GM12872 (cell line): ENCODE measurements at regions not wholly inside any gene's neighbourhood (a gene's known extent, or its start where the extent isn't known, plus 50 kb on each side); places are given as distances from the start of the nearest gene placed in this dataset.

Experiments used
- TF ChIP-seq, protein P1 (sequence below): IDR thresholded peaks from 3 replicates; pipeline ENCODE4 v1.5.1; 2011; ENCODE audit warnings: low read depth, mild to moderate bottlenecking, low read length, moderate library complexity; ENCODE audit not compliant: insufficient read depth

DNA sequence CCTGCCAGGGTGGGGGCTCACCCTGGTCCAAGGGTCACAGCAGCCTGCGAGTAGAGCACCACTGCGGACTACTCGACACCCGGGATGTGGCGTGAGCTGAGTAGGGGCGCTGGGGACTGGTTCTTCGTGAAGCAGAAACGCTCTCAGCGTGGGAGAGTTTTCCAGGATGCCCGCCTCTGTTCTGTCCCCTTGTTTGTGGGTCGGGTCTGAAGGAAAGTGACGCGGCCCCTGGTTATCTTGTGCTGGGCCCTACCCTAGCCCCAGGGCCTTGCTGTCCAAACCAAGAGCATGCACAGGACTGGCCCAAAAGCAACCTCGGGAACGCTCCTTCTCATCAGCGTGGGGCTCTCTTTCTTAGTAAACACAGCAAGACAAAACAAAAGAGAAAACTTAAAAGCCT lies 303.3 kb downstream of the IRF8 start:
- TF ChIP-seq, protein P1, sequence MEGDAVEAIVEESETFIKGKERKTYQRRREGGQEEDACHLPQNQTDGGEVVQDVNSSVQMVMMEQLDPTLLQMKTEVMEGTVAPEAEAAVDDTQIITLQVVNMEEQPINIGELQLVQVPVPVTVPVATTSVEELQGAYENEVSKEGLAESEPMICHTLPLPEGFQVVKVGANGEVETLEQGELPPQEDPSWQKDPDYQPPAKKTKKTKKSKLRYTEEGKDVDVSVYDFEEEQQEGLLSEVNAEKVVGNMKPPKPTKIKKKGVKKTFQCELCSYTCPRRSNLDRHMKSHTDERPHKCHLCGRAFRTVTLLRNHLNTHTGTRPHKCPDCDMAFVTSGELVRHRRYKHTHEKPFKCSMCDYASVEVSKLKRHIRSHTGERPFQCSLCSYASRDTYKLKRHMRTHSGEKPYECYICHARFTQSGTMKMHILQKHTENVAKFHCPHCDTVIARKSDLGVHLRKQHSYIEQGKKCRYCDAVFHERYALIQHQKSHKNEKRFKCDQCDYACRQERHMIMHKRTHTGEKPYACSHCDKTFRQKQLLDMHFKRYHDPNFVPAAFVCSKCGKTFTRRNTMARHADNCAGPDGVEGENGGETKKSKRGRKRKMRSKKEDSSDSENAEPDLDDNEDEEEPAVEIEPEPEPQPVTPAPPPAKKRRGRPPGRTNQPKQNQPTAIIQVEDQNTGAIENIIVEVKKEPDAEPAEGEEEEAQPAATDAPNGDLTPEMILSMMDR, result no peak

DNA sequence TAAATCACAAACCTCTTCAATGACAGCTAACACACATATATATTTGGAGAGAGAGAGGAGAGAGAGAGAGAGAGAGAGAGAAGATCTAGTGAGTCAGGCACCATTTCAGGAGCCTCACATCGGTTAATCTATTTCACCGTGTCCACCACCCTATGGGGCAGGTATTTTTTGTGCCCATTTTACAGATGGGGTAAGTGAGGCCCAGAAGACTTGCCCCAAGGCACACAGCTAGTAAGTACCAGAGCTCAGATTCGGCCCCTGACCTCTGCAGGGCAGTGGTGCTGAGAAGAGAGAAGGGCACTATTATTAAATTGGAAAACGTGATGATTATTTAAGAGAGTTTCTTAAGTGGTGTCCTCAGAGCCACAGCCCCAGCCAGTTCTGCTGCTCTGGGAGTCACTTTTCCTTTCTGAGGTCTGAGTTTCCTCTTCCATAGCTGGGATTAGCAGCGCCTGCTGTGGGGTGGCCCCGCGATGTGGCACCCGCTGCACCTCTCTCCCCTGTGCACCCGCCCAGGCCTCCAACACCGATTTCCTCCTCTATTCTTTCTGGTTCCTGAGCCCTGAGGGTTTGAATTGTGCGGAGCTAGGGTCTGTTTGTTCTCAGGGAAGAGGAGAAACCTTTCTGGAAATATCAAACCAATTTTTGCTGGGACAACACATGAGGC lies 303.9 kb downstream of the IRF8 start:
- TF ChIP-seq, protein P1, result no peak

- TF ChIP-seq, protein P1, result no peak
Observed at GRCh38 chr16:86203557-86204275, 304.8 kb downstream of the IRF8 start.

DNA sequence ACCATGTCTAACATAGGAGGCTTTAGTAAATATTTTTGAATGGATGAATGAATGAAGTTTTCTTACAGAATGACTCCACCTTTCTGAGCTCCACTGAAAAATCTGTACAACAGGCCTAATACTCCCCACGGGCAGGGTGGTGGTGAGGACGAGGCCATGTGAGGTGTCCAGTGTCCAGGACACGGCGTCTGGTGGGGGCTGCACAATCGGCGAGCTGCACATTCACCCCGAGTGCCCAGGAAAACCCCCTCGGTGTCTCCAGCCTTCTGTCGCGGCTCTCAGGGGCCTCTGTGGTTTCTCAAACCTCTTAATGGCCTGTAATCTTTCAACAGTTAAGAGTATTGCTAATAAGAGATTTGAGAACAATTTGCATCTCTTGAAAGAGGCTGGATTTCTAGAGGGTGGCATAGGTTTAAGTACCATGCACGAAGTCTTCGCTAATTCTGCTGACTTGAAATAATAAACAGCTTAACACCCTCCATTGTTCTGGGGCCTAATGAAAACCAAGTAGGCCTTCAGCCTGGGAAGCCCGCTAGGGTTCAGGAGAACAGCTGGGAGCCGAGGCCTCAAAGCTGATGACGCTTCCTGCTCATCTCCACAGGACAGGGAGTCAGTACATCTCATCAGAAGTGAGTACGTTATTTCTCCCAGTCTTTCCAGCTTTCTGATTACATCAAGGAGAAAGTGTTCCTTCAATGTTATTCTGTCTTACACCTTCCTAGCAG lies 304.6 kb upstream of the FOXF1 start:
- TF ChIP-seq, protein P1, result no peak

DNA sequence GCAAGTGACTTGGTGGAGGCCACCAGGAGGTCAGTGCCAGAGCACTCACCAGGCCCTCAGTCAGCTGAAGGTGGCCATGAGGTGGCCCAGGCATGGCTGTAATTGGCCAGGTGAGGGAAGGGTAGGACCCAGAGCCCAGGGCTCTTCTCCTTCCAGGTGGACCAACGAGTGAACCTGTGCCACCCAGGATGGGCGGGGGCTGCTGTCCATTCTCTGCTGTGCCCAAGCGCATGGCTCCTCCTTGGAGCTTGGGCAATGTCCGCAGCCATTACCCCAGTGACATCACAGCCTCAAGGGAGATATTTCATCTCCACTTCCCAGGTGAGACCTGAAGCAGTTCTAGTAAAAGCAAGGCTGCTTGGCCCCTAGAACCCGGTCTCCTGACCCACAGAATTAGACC lies 303.0 kb upstream of the FOXF1 start:
- TF ChIP-seq, protein P1, result no peak

DNA sequence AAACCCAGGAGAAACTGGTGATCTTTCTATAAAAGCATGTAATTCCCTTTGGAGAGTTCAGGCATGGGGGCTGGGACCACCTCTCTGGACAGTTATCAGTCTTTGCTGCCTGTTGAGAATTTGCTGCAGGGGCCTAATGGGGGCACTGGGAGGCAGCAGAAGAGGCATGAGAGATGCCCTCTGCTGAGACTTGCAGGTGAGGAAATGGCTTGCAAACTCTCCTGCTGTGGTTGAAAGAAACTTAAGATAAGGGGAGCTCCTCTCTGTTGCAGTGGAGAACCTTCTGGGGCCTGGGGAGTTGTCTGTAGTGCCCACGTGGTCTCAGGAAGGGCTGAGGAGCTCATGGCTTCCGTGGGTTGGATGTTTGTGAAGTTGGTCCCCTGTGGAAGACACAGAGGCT lies 301.1 kb upstream of the FOXF1 start:
- TF ChIP-seq, protein P1, result no peak

- TF ChIP-seq, protein P1, result no peak
Observed at GRCh38 chr16:86210403-86211193, 299.7 kb upstream of the FOXF1 start.
